HepG2 (cell line): ENCODE measurements at regions not wholly inside any gene's neighbourhood (a gene's known extent, or its start where the extent isn't known, plus 50 kb on each side); places are given as distances from the start of the nearest gene placed in this dataset.

ENCODE experiments used
- ATF2 ChIP-seq: sonication (generic); formaldehyde crosslinking; IDR thresholded peaks from 2 replicates; pipeline ENCODE4 v1.4.0; 2020; ENCODE audit warnings: missing genetic modification reagents
- BHLHE40 ChIP-seq: IDR thresholded peaks from 2 replicates; pipeline ENCODE4 v1.6.1; 2011; ENCODE audit warnings: low read length, improper control_type of control experiment
- CEBPB ChIP-seq: IDR thresholded peaks from 2 replicates; pipeline ENCODE4 v1.6.1; 2011; ENCODE audit warnings: low read depth, low read length, improper control_type of control experiment, borderline replicate concordance
- CREB1 ChIP-seq, 2 experiments: fragments of 450-650 bp in 1 of 2; IDR thresholded peaks; 2 replicates each; pipeline ENCODE4 v1.6.1; 2016 to 2017; ENCODE audit warnings: control low read depth in 1 of 2, mild to moderate bottlenecking in 1 of 2, missing compliant biosample characterization in 1 of 2, missing genetic modification characterization in 1 of 2
- CTCF ChIP-seq: sonication (generic); formaldehyde crosslinking; IDR thresholded peaks from 2 replicates; pipeline ENCODE4 v1.5.0; 2020; ENCODE audit warnings: mild to moderate bottlenecking, missing genetic modification reagents, moderate library complexity
- FOSL2 ChIP-seq: sonication (generic); formaldehyde crosslinking; IDR thresholded peaks from 2 replicates; pipeline ENCODE4 v1.4.0; 2020; ENCODE audit warnings: missing genetic modification reagents
- FOXJ3 ChIP-seq: sonication (generic); formaldehyde crosslinking; IDR thresholded peaks from 2 replicates; pipeline ENCODE4 v1.4.0; 2020; ENCODE audit warnings: missing genetic modification reagents, mild to moderate bottlenecking, borderline replicate concordance
- HMG20B ChIP-seq: conservative IDR thresholded peaks from 2 replicates; pipeline ENCODE4 v1.6.1; 2016; ENCODE audit warnings: missing genetic modification reagents, missing compliant biosample characterization
- MED13 ChIP-seq: sonication (generic); formaldehyde crosslinking; IDR thresholded peaks from 2 replicates; pipeline ENCODE4 v1.5.0; 2020; ENCODE audit warnings: missing genetic modification reagents
- NR2C2 ChIP-seq: sonication (generic); formaldehyde crosslinking; IDR thresholded peaks from 2 replicates; pipeline ENCODE4 v1.4.0; 2020; ENCODE audit warnings: missing genetic modification reagents, mild to moderate bottlenecking, moderate library complexity, borderline replicate concordance
- NR2F1 ChIP-seq, 2 experiments: fragments of 450-650 bp in 1 of 2; formaldehyde crosslinking in 1 of 2; IDR thresholded peaks; 2 replicates each; pipeline versions ENCODE4 v1.5.0 to v1.6.1; 2016 to 2020; ENCODE audit warnings: mild to moderate bottlenecking in 1 of 2, missing compliant biosample characterization in 1 of 2, missing genetic modification reagents in 1 of 2, moderate library complexity in 1 of 2
- PHF5A ChIP-seq: IDR thresholded peaks from one replicate; pipeline ENCODE4 v1.6.1; 2018; ENCODE audit warnings: low read depth, missing genetic modification reagents; ENCODE audit not compliant: unreplicated experiment
- RARA ChIP-seq: IDR thresholded peaks from 2 replicates; pipeline ENCODE4 v1.6.1; 2016; ENCODE audit warnings: missing genetic modification reagents, missing compliant biosample characterization
- TFE3 ChIP-seq: IDR thresholded peaks from 2 replicates; pipeline ENCODE4 v1.6.1; 2016
- ZNF10 ChIP-seq: sonication (generic); formaldehyde crosslinking; IDR thresholded peaks from 2 replicates; pipeline ENCODE4 v1.4.0; 2020; ENCODE audit warnings: mild to moderate bottlenecking, low read depth, missing genetic modification reagents, borderline replicate concordance
- ZNF17 ChIP-seq: sonication (generic); formaldehyde crosslinking; IDR thresholded peaks from 2 replicates; pipeline ENCODE4 v1.5.0; 2020; ENCODE audit warnings: mild to moderate bottlenecking, missing genetic modification reagents
- ZNF264 ChIP-seq: sonication (generic); formaldehyde crosslinking; IDR thresholded peaks from 2 replicates; pipeline ENCODE4 v1.4.0; 2020; ENCODE audit warnings: missing genetic modification reagents
- ZNF274 ChIP-seq: sonication (generic); formaldehyde crosslinking; IDR thresholded peaks from 2 replicates; pipeline ENCODE4 v1.5.1; 2020; ENCODE audit warnings: mild to moderate bottlenecking, missing genetic modification reagents
- ZNF382 ChIP-seq: sonication (generic); formaldehyde crosslinking; IDR thresholded peaks from 2 replicates; pipeline ENCODE4 v1.5.0; 2020; ENCODE audit warnings: missing genetic modification reagents, mild to moderate bottlenecking, borderline replicate concordance
- ZNF546 ChIP-seq: sonication (generic); formaldehyde crosslinking; conservative IDR thresholded peaks from 2 replicates; pipeline ENCODE4 v1.8.1; 2023; ENCODE audit warnings: mild to moderate bottlenecking, missing genetic modification reagents
- ZNF549 ChIP-seq: sonication (generic); formaldehyde crosslinking; IDR thresholded peaks from 2 replicates; pipeline ENCODE4 v1.5.0; 2020; ENCODE audit warnings: missing genetic modification reagents
- ZNF567 ChIP-seq: sonication (generic); formaldehyde crosslinking; IDR thresholded peaks from 2 replicates; pipeline ENCODE4 v1.8.1; 2023; ENCODE audit warnings: mild to moderate bottlenecking, missing genetic modification reagents, borderline replicate concordance
- ZNF841 ChIP-seq: sonication (generic); formaldehyde crosslinking; IDR thresholded peaks from 2 replicates; pipeline ENCODE4 v1.8.1; 2023; ENCODE audit warnings: missing genetic modification reagents, borderline replicate concordance
- ZSCAN20 ChIP-seq: sonication (generic); formaldehyde crosslinking; IDR thresholded peaks from 2 replicates; pipeline ENCODE4 v1.4.0; 2020; ENCODE audit warnings: missing genetic modification reagents, mild to moderate bottlenecking, borderline replicate concordance

GRCh38 chr7:371119-371778 lies 81.3 kb downstream of the FOXL3 start (continued):
- TF ChIP-seq TFE3 (CRISPR knock-in tag): 0 out of 2 replicates have a peak, but pooled peaks have one; percentile 25
- no peak for TF ChIP-seq ZNF264 (CRISPR knock-in tag)
- TF ChIP-seq PHF5A: no peak
- TF ChIP-seq MED13 (CRISPR knock-in tag): no peak
- TF ChIP-seq ZSCAN20 (CRISPR knock-in tag): no peak
- TF ChIP-seq ZNF546 (CRISPR knock-in tag): no peak
- TF ChIP-seq NR2F1 (CRISPR knock-in tag; IDR thresholded peaks at IDR 0.05): peak; percentile 83 to 88
- TF ChIP-seq NR2C2 (CRISPR knock-in tag): peak; percentile 80
- TF ChIP-seq RARA (CRISPR knock-in tag): peak; percentile 74
- TF ChIP-seq ZNF274: no peak
- no peak for TF ChIP-seq ZNF382 (CRISPR knock-in tag)
- no peak for TF ChIP-seq HMG20B (CRISPR knock-in tag)
- TF ChIP-seq CTCF (CRISPR knock-in tag): 0 out of 2 replicates have a peak, but pooled peaks have one; percentile 11
- peak; percentile 45; the same call in 1 of the 2 replicates for TF ChIP-seq FOSL2 (CRISPR knock-in tag)
- no peak for TF ChIP-seq ZNF17
- no peak for TF ChIP-seq ZNF841 (CRISPR knock-in tag)
- peak; percentile 66 for TF ChIP-seq BHLHE40
- TF ChIP-seq ZNF549: no peak
- no peak for TF ChIP-seq CREB1 (IDR thresholded peaks at IDR 0.05)
- no peak for TF ChIP-seq CREB1 (CRISPR knock-in tag; IDR thresholded peaks at IDR 0.05)
- no peak for TF ChIP-seq ZNF10 (CRISPR knock-in tag)
- no peak for TF ChIP-seq FOXJ3 (CRISPR knock-in tag)
- TF ChIP-seq ATF2: no peak; the same call in 1 of the 2 replicates
- TF ChIP-seq CEBPB: peak; percentile 60; the same call in 1 of the 2 replicates
- no peak for TF ChIP-seq ZNF567 (CRISPR knock-in tag)
